HCT116 (cell line): ENCODE measurements at regions not wholly inside any gene's neighbourhood (a gene's known extent, or its start where the extent isn't known, plus 50 kb on each side); places are given as distances from the start of the nearest gene placed in this dataset.

Source experiments
- ATAC-seq: fragments of 200-7000 bp; cut with Tn5 transposase; 2 replicates; pipeline ENCODE4 v1.9.1; 2020; ENCODE audit warnings: mild to moderate bottlenecking, moderate library complexity
- BruUV-seq: library from RNA; stranded (reverse); fragments of 400-500 nt; replicated peaks from 2 replicates; lab custom pipeline; 2021; lab: Mats Ljungman, UMichigan
- CTCF ChIA-PET: fragments of 300-600 bp; sonication (Branson Sonifier 250); formaldehyde crosslinking; loops from one replicate; lab custom pipeline; 2021; ENCODE audit warnings: antibody characterized with exemption; lab: Charles Lee
- POLR2A ChIA-PET: fragments of 300-600, 350-600 bp; sonication (Branson Sonifier 250); formaldehyde crosslinking; loops from one replicate; lab custom pipeline; 2021; ENCODE audit warnings: antibody characterized with exemption; lab: Charles Lee
- RAD21 ChIA-PET, 2 experiments: fragments of 300-600 bp; sonication (Branson Sonifier 250); formaldehyde crosslinking; loops; one replicate each; lab custom pipeline; 2023; ENCODE audit warnings: low total read pairs in 2 of 2; ENCODE audit not compliant: uncharacterized antibody in 2 of 2, unreplicated experiment in 2 of 2, low non-redundant PET in 1 of 2; lab: Charles Lee
- DNase-seq: peaks from one replicate; pipeline ENCODE4 v3.0.0-alpha.2; 2010; ENCODE audit warnings: low read depth, low spot score
- H2AFZ ChIP-seq: fragments of 200-600 bp; shearing (Covaris generic), sonication (generic); 2 replicates; pipeline ENCODE4 v1.6.1; 2017; ENCODE audit warnings: low read depth, mixed run types, mixed read lengths, antibody characterized with exemption, low read length; ENCODE audit not compliant: poor library complexity, severe bottlenecking
- H3K27ac ChIP-seq: 2 replicates; pipeline ENCODE4 v1.5.1; 2012; ENCODE audit warnings: low read depth, low read length
- H3K27me3 ChIP-seq: fragments of 200-600 bp; sonication (generic); 2 replicates; pipeline ENCODE4 v1.6.1; 2016; ENCODE audit warnings: mixed run types, low read length, mixed read lengths; ENCODE audit not compliant: insufficient read depth
- H3K36me3 ChIP-seq, 2 experiments: fragments of 200-500 bp in 1 of 2; fragments of 200-600 bp in 1 of 2; sonication (Bioruptor generic) in 1 of 2; sonication (generic) in 1 of 2; 2 replicates each; pipeline versions ENCODE4 v1.5.1 to v1.6.1; 2014 to 2016; ENCODE audit warnings: low read length in 2 of 2, inconsistent platforms in 1 of 2, mixed read lengths in 1 of 2, mixed run types in 1 of 2; ENCODE audit not compliant: insufficient read depth in 2 of 2, control insufficient read depth in 1 of 2
- H3K4me1 ChIP-seq, 2 experiments: fragments of 200-600 bp in 1 of 2; sonication (generic) in 1 of 2; 2 replicates each; pipeline versions ENCODE4 v1.5.1 to v1.6.1; 2012 to 2017; ENCODE audit warnings: low read length in 2 of 2, inconsistent platforms in 1 of 2, mild to moderate bottlenecking in 1 of 2, mixed read lengths in 1 of 2, mixed run types in 1 of 2, moderate library complexity in 1 of 2; ENCODE audit not compliant: insufficient read depth in 2 of 2, control insufficient read depth in 1 of 2
- H3K4me2 ChIP-seq: fragments of 200-600 bp; sonication (generic); 2 replicates; pipeline ENCODE4 v1.6.1; 2017; ENCODE audit warnings: mixed run types, low read length, mixed read lengths
- H3K4me3 ChIP-seq, 2 experiments: fragments of 200-600 bp in 1 of 2; sonication (generic) in 1 of 2; replicated peaks in 1 of 2; 2 replicates each; pipeline ENCODE4 v1.5.1; 2011 to 2016; ENCODE audit warnings: low read length in 2 of 2, control low read depth in 1 of 2, low read depth in 1 of 2, mild to moderate bottlenecking in 1 of 2, mixed read lengths in 1 of 2, mixed run types in 1 of 2
- H3K79me2 ChIP-seq: fragments of 200-600 bp; sonication (generic); 2 replicates; pipeline ENCODE4 v1.6.1; 2017; ENCODE audit warnings: mild to moderate bottlenecking, mixed run types, low read length, moderate library complexity, mixed read lengths; ENCODE audit not compliant: insufficient read depth
- H3K9ac ChIP-seq: fragments of 200-600 bp; sonication (generic); 2 replicates; pipeline ENCODE4 v1.6.1; 2016; ENCODE audit warnings: low read length, mixed read lengths
- H3K9me2 ChIP-seq: fragments of 200-600 bp; sonication (generic), shearing (Covaris generic); 2 replicates; pipeline ENCODE4 v1.6.1; 2017; ENCODE audit warnings: mixed run types, mild to moderate bottlenecking, moderate library complexity; ENCODE audit not compliant: insufficient read depth
- H3K9me3 ChIP-seq, 2 experiments: fragments of 200-500 bp in 1 of 2; fragments of 200-600 bp in 1 of 2; sonication (Bioruptor generic) in 1 of 2; sonication (generic) in 1 of 2; 2 replicates each; pipeline ENCODE4 v1.6.1; 2014 to 2017; ENCODE audit warnings: low read length in 2 of 2, mixed read lengths in 2 of 2, inconsistent platforms in 1 of 2, low read depth in 1 of 2, mild to moderate bottlenecking in 1 of 2, mixed run types in 1 of 2, moderate library complexity in 1 of 2; ENCODE audit not compliant: control insufficient read depth in 1 of 2, insufficient read depth in 1 of 2
- H4K20me1 ChIP-seq: fragments of 200-600 bp; sonication (generic), shearing (Covaris generic); 2 replicates; pipeline ENCODE4 v1.6.1; 2017; ENCODE audit warnings: mixed run types, mild to moderate bottlenecking, moderate library complexity; ENCODE audit not compliant: insufficient read depth
- CBX3 ChIP-seq: IDR thresholded peaks from 2 replicates; pipeline ENCODE4 v1.6.1; 2012; ENCODE audit warnings: low read depth
- CEBPB ChIP-seq: IDR thresholded peaks from 2 replicates; pipeline ENCODE4 v1.6.1; 2012; ENCODE audit warnings: low read depth
- EGR1 ChIP-seq: IDR thresholded peaks from 2 replicates; pipeline ENCODE4 v1.6.1; 2012; ENCODE audit warnings: low read depth
- ELF1 ChIP-seq: IDR thresholded peaks from 2 replicates; pipeline ENCODE4 v1.6.1; 2012; ENCODE audit warnings: low read depth, borderline replicate concordance
- EZH2 ChIP-seq: fragments of 200-600 bp; sonication (generic); IDR thresholded peaks from 2 replicates; pipeline ENCODE4 v1.6.1; 2017; ENCODE audit warnings: antibody characterized with exemption, mixed run types
- EZH2phosphoT487 ChIP-seq: fragments of 200-600 bp; IDR thresholded peaks from 2 replicates; pipeline ENCODE4 v1.6.1; 2018; ENCODE audit warnings: antibody characterized with exemption, borderline replicate concordance
- FOSL1 ChIP-seq: IDR thresholded peaks from 2 replicates; pipeline ENCODE4 v1.6.1; 2012; ENCODE audit warnings: low read depth
- JUND ChIP-seq: IDR thresholded peaks from 2 replicates; pipeline ENCODE4 v1.6.1; 2012
- POLR2A ChIP-seq: IDR thresholded peaks from 2 replicates; pipeline ENCODE4 v1.7.0; 2011; ENCODE audit warnings: borderline replicate concordance; ENCODE audit not compliant: insufficient read depth, insufficient read length; ENCODE audit errors: extremely low read depth
- POLR2AphosphoS5 ChIP-seq: IDR thresholded peaks from 2 replicates; pipeline ENCODE4 v1.6.1; 2011; ENCODE audit warnings: mild to moderate bottlenecking, low read depth, low read length, moderate library complexity
- SP1 ChIP-seq: IDR thresholded peaks from 2 replicates; pipeline ENCODE4 v1.6.1; 2012; ENCODE audit warnings: low read depth
- SRF ChIP-seq: IDR thresholded peaks from 2 replicates; pipeline ENCODE4 v1.6.1; 2012; ENCODE audit warnings: low read depth
- TCF7L2 ChIP-seq: IDR thresholded peaks from 2 replicates; pipeline ENCODE4 v1.7.0; 2011; ENCODE audit warnings: borderline replicate concordance, inconsistent platforms; ENCODE audit not compliant: insufficient read depth, insufficient read length; ENCODE audit errors: extremely low read depth
- YY1 ChIP-seq: IDR thresholded peaks from 2 replicates; pipeline ENCODE4 v1.6.1; 2011; ENCODE audit warnings: low read length, low read depth, moderate library complexity, mild to moderate bottlenecking; ENCODE audit not compliant: insufficient replicate concordance; ENCODE audit errors: extremely low read depth
- ZFX ChIP-seq: fragments of 450-650 bp; IDR thresholded peaks from 2 replicates; pipeline ENCODE4 v1.6.1; 2017
- ZNF274 ChIP-seq: fragments of 200-500 bp; sonication (Bioruptor generic); IDR thresholded peaks from 2 replicates; pipeline ENCODE4 v1.6.1; 2014; ENCODE audit warnings: mild to moderate bottlenecking, low read depth, low read length, inconsistent platforms
- intact Hi-C: fragments of 100-400 bp; cut with micrococcal nuclease; formaldehyde crosslinking; loops from 2 replicates; pipeline ENCODE4 v1.10.0; 2022
- TF ChIP-seq, protein P1 (sequence below): IDR thresholded peaks from 2 replicates; pipeline ENCODE4 v1.6.1; 2012; ENCODE audit warnings: low read depth

GRCh38 chr6:51479296-51479695, 608.1 kb downstream of the PKHD1 start:
- Histone ChIP-seq H2AFZ (no peak overlapping the region), H3K79me2 (no peaks in the 10 kb centered on the region), H3K36me3 (no peaks in the 10 kb centered on the region), H3K9me3 (peaks cover 0 to 7% of the 10 kb centered on the region in 2 experiments; a peak in 2 of 4 replicates), H3K27me3 (no peaks in the 10 kb centered on the region), H3K4me1 (no peaks in the 10 kb centered on the region), H3K9me2 (no peaks in the 10 kb centered on the region), H3K27ac (no peak overlapping the region), H3K9ac (no peak overlapping the region), H3K4me2 (no peak overlapping the region)
- ChIA-PET POLR2A (no interaction called here), RAD21 (no interaction called here)
- no peak for TF ChIP-seq SP1
- TF ChIP-seq, all 23 proteins: peak for 0
- H3K4me3 ChIP-seq: no peak overlapping the region
- DNase-seq: no peak
- H4K20me1 ChIP-seq: no peaks in the 10 kb centered on the region; the same call in 1 of the 2 replicates
- no TSS peak for BruUV-seq
- CTCF ChIA-PET: no interaction called here
- ATAC-seq: no peak
- intact Hi-C loops: no loop called here

DNA sequence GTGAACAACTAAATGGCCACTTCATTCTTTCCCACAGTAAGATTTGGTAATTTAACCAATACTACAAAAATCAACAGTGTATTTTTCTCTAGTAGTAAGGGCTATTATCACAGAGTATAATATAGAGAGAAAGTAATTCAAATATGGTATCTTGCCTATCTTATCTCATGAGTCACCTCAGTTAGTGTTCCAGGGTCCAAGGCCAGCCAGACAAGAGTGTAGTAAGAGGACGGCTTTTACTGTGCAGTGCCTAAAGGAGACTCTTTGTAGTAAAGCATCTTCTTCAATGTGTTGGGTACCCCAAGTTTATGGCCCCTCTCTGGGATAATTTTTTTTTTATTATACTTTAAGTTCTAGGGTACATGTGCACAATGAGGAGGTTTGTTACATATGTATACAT, 607.4 kb downstream of the PKHD1 start:
- H2AFZ ChIP-seq: no peak overlapping the region
- ChIA-PET POLR2A (no interaction called here), RAD21 (no interaction called here), CTCF (no interaction called here)
- DNase-seq (no peak), ATAC-seq (no peak)
- H3K4me1 ChIP-seq: no peaks in the 10 kb centered on the region
- TF ChIP-seq SP1 (no peak), ZFX (no peak), POLR2AphosphoS5 (no peak), CEBPB (no peak), YY1 (no peak), SRF (no peak), ELF1 (no peak), EZH2 (no peak), POLR2A (no peak), FOSL1 (no peak), ZNF274 (no peak), TCF7L2 (no peak), JUND (no peak), CBX3 (no peak), EGR1 (no peak), EZH2phosphoT487 (no peak)
- TF ChIP-seq, protein P1, sequence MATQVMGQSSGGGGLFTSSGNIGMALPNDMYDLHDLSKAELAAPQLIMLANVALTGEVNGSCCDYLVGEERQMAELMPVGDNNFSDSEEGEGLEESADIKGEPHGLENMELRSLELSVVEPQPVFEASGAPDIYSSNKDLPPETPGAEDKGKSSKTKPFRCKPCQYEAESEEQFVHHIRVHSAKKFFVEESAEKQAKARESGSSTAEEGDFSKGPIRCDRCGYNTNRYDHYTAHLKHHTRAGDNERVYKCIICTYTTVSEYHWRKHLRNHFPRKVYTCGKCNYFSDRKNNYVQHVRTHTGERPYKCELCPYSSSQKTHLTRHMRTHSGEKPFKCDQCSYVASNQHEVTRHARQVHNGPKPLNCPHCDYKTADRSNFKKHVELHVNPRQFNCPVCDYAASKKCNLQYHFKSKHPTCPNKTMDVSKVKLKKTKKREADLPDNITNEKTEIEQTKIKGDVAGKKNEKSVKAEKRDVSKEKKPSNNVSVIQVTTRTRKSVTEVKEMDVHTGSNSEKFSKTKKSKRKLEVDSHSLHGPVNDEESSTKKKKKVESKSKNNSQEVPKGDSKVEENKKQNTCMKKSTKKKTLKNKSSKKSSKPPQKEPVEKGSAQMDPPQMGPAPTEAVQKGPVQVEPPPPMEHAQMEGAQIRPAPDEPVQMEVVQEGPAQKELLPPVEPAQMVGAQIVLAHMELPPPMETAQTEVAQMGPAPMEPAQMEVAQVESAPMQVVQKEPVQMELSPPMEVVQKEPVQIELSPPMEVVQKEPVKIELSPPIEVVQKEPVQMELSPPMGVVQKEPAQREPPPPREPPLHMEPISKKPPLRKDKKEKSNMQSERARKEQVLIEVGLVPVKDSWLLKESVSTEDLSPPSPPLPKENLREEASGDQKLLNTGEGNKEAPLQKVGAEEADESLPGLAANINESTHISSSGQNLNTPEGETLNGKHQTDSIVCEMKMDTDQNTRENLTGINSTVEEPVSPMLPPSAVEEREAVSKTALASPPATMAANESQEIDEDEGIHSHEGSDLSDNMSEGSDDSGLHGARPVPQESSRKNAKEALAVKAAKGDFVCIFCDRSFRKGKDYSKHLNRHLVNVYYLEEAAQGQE: no peak
- H3K9me3 ChIP-seq: peaks cover 0 to 7% of the 10 kb centered on the region in 2 experiments; a peak in 2 of 4 replicates
- no peak overlapping the region for H3K4me3 ChIP-seq
- no peaks in the 10 kb centered on the region for H3K79me2 ChIP-seq
- no peaks in the 10 kb centered on the region for H3K36me3 ChIP-seq
- no peak overlapping the region for H3K4me2 ChIP-seq
- H4K20me1 ChIP-seq: no peaks in the 10 kb centered on the region; the same call in 1 of the 2 replicates
- no peaks in the 10 kb centered on the region for H3K9me2 ChIP-seq
- no TSS peak for BruUV-seq
- no peaks in the 10 kb centered on the region for H3K27me3 ChIP-seq
- H3K27ac ChIP-seq: no peak overlapping the region
- no peak overlapping the region for H3K9ac ChIP-seq
- intact Hi-C loops: no loop called here
